H1 (cell line): ENCODE measurements at regions not wholly inside any gene's neighbourhood (a gene's known extent, or its start where the extent isn't known, plus 50 kb on each side); places are given as distances from the start of the nearest gene placed in this dataset.

Experiments used
- CTCF ChIA-PET: fragments of 300-600 bp; sonication (Branson Sonifier 250); formaldehyde crosslinking; loops from one replicate; lab custom pipeline; 2021; ENCODE audit not compliant: partially characterized antibody; lab: Charles Lee
- POLR2A ChIA-PET: fragments of 300-600 bp; sonication (Branson Sonifier 250); formaldehyde crosslinking; loops from one replicate; lab custom pipeline; 2021; ENCODE audit warnings: inconsistent platforms; ENCODE audit not compliant: partially characterized antibody; lab: Charles Lee
- DNase-seq, 2 experiments: peaks; one replicate each; pipeline versions ENCODE4 v3.0.0 to v3.0.0-alpha.2; 2010 to 2022; ENCODE audit warnings: low spot score in 2 of 2, low read depth in 1 of 2, mixed read lengths in 1 of 2
- FAIRE-seq: peaks from 2 replicates; lab custom pipeline; 2011; peaks lifted over from hg19 to GRCh38; lab: Jason Lieb, UNC
- H2AFZ ChIP-seq: 2 replicates; pipeline ENCODE4 v1.8.1; 2012; ENCODE audit warnings: low read length, inconsistent platforms
- H2AK5ac ChIP-seq: 2 replicates; pipeline ENCODE4 v1.6.1; 2013; ENCODE audit warnings: low read depth, low read length
- H2BK120ac ChIP-seq: replicated peaks from 2 replicates; pipeline ENCODE3; 2013; ENCODE audit warnings: low read depth, low read length, inconsistent platforms
- H2BK12ac ChIP-seq: 2 replicates; pipeline ENCODE4 v1.6.1; 2013; ENCODE audit warnings: low read depth, low read length
- H2BK15ac ChIP-seq: 2 replicates; pipeline ENCODE4 v1.6.1; 2013; ENCODE audit warnings: low read length
- H2BK20ac ChIP-seq: 2 replicates; pipeline ENCODE4 v1.6.1; 2013; ENCODE audit warnings: low read length
- H2BK5ac ChIP-seq: 2 replicates; pipeline ENCODE4 v1.6.1; 2013; ENCODE audit warnings: low read depth, low read length
- H3K14ac ChIP-seq: 2 replicates; pipeline ENCODE4 v1.6.1; 2013; ENCODE audit warnings: inconsistent platforms; ENCODE audit not compliant: insufficient read length
- H3K18ac ChIP-seq: 2 replicates; pipeline ENCODE4 v1.6.1; 2013; ENCODE audit warnings: low read length; ENCODE audit errors: extremely low read depth
- H3K23ac ChIP-seq: 2 replicates; pipeline ENCODE4 v1.6.1; 2013; ENCODE audit warnings: inconsistent platforms; ENCODE audit not compliant: insufficient read length
- H3K23me2 ChIP-seq: 2 replicates; pipeline ENCODE4 v1.6.1; 2013; ENCODE audit warnings: low read depth, low read length
- H3K27ac ChIP-seq: 2 replicates; pipeline ENCODE4 v1.6.1; 2011; ENCODE audit warnings: low read depth, low read length, inconsistent platforms
- H3K27me3 ChIP-seq, 4 experiments: replicated peaks in 1 of 4; 1 replicate in 1 of 4; 2 replicates in 3 of 4; pipeline versions ENCODE4 v1.6.1 to v1.8.1; 2011 to 2013; ENCODE audit warnings: low read length in 3 of 4, mild to moderate bottlenecking in 3 of 4, inconsistent platforms in 2 of 4, mixed read lengths in 2 of 4, moderate library complexity in 1 of 4; ENCODE audit not compliant: control insufficient read depth in 3 of 4, insufficient read depth in 3 of 4; ENCODE audit errors: extremely low read depth in 1 of 4
- H3K36me3 ChIP-seq, 4 experiments: 2 replicates each; pipeline versions ENCODE4 v1.6.1 to v1.8.1; 2011 to 2013; ENCODE audit warnings: mild to moderate bottlenecking in 4 of 4, low read length in 3 of 4, moderate library complexity in 2 of 4, control low read depth in 1 of 4, inconsistent platforms in 1 of 4; ENCODE audit not compliant: insufficient read depth in 4 of 4, control insufficient read depth in 2 of 4
- H3K4ac ChIP-seq: replicated peaks from 2 replicates; pipeline ENCODE3; 2013; ENCODE audit warnings: low read length, low read depth, mixed read lengths, inconsistent platforms; ENCODE audit not compliant: insufficient read length
- H3K4me1 ChIP-seq, 4 experiments: replicated peaks in 1 of 4; 1 replicate in 1 of 4; 2 replicates in 3 of 4; pipeline versions ENCODE4 v1.6.1 to v1.8.1; 2011 to 2013; ENCODE audit warnings: low read length in 3 of 4, inconsistent platforms in 2 of 4, mixed read lengths in 1 of 4; ENCODE audit not compliant: insufficient read depth in 4 of 4, control insufficient read depth in 3 of 4
- H3K4me2 ChIP-seq, 2 experiments: 2 replicates each; pipeline versions ENCODE4 v1.6.1 to v1.8.1; 2011 to 2013; ENCODE audit warnings: low read depth in 2 of 2, low read length in 2 of 2, control low read depth in 1 of 2, inconsistent platforms in 1 of 2, mild to moderate bottlenecking in 1 of 2; ENCODE audit not compliant: insufficient read depth in 1 of 2
- H3K4me3 ChIP-seq, 4 experiments: fragments of 200-600, 300-600 bp in 1 of 4; sonication (generic), shearing (Covaris generic), sonication (Bioruptor Twin) in 1 of 4; 2 replicates each; pipeline versions ENCODE4 v1.5.1 to v1.8.1; 2011 to 2016; ENCODE audit warnings: low read length in 4 of 4, low read depth in 3 of 4, control low read depth in 2 of 4, inconsistent platforms in 2 of 4, mild to moderate bottlenecking in 2 of 4, mixed read lengths in 1 of 4, moderate library complexity in 1 of 4; ENCODE audit not compliant: insufficient read depth in 2 of 4; ENCODE audit errors: extremely low read depth in 1 of 4
- H3K56ac ChIP-seq: replicated peaks from 2 replicates; pipeline ENCODE3; 2013; ENCODE audit warnings: low read depth, mild to moderate bottlenecking, mixed read lengths, low read length, inconsistent platforms; ENCODE audit not compliant: insufficient read length
- H3K79me1 ChIP-seq: 2 replicates; pipeline ENCODE4 v1.6.1; 2013; ENCODE audit warnings: low read depth, low read length, control low read depth
- H3K79me2 ChIP-seq, 2 experiments: 2 replicates each; pipeline versions ENCODE4 v1.6.1 to v1.8.1; 2012 to 2013; ENCODE audit warnings: low read length in 2 of 2, mild to moderate bottlenecking in 2 of 2, inconsistent platforms in 1 of 2; ENCODE audit not compliant: insufficient read depth in 2 of 2, control insufficient read depth in 1 of 2
- H3K9ac ChIP-seq, 4 experiments: replicated peaks in 1 of 4; 1 replicate in 1 of 4; 2 replicates in 3 of 4; pipeline versions ENCODE4 v1.6.1 to v1.8.1; 2011 to 2013; ENCODE audit warnings: low read depth in 3 of 4, low read length in 3 of 4, control low read depth in 2 of 4, mild to moderate bottlenecking in 2 of 4, moderate library complexity in 2 of 4, inconsistent platforms in 1 of 4; ENCODE audit errors: extremely low read depth in 1 of 4
- H3K9me3 ChIP-seq, 2 experiments: 2 replicates each; pipeline versions ENCODE4 v1.6.1 to v1.8.1; 2012 to 2013; ENCODE audit warnings: mild to moderate bottlenecking in 2 of 2, moderate library complexity in 2 of 2, control low read depth in 1 of 2, inconsistent platforms in 1 of 2, low read depth in 1 of 2, low read length in 1 of 2, mixed read lengths in 1 of 2; ENCODE audit not compliant: insufficient read depth in 2 of 2
- H4K20me1 ChIP-seq, 2 experiments: replicated peaks in 1 of 2; 2 replicates each; pipeline versions ENCODE3 to v1.8.1; 2011 to 2013; ENCODE audit warnings: inconsistent platforms in 2 of 2, low read length in 2 of 2, mild to moderate bottlenecking in 1 of 2; ENCODE audit not compliant: insufficient read depth in 2 of 2, control insufficient read depth in 1 of 2
- H4K5ac ChIP-seq: 2 replicates; pipeline ENCODE4 v1.6.1; 2013; ENCODE audit warnings: low read length, low read depth, mixed read lengths, inconsistent platforms; ENCODE audit not compliant: insufficient read length
- H4K8ac ChIP-seq: 2 replicates; pipeline ENCODE4 v1.8.0; 2013; ENCODE audit warnings: mild to moderate bottlenecking, moderate library complexity, low read length, inconsistent platforms; ENCODE audit not compliant: insufficient read depth; ENCODE audit errors: extremely low read depth
- H4K91ac ChIP-seq: replicated peaks from 2 replicates; pipeline ENCODE3; 2013; ENCODE audit warnings: low read length, mixed read lengths, inconsistent platforms; ENCODE audit not compliant: insufficient read length
- SAP30 ChIP-seq: fragments of 300-600 bp; sonication (generic); IDR thresholded peaks from 2 replicates; pipeline ENCODE4 v1.7.1; 2012; ENCODE audit warnings: low read length, moderate library complexity, mild to moderate bottlenecking, inconsistent platforms; ENCODE audit not compliant: insufficient read depth, insufficient replicate concordance
- SP1 ChIP-seq: IDR thresholded peaks from 2 replicates; pipeline ENCODE4 v1.6.1; 2011; ENCODE audit warnings: low read depth, low read length
- SP2 ChIP-seq: IDR thresholded peaks from 2 replicates; pipeline ENCODE4 v1.6.1; 2012; ENCODE audit warnings: mild to moderate bottlenecking, low read length, inconsistent platforms
- TAF1 ChIP-seq: IDR thresholded peaks from 2 replicates; pipeline ENCODE4 v1.6.1; 2011; ENCODE audit warnings: mild to moderate bottlenecking, low read depth, low read length
- WGBS, 2 experiments: shearing (Covaris generic) in 1 of 2; methylation state at CpG; one replicate each; pipeline versions ENCODE4 v1.1.6 to v1.1.7; 2013 to 2015; ENCODE audit warnings: low lambda C conversion rate in 2 of 2, mixed read lengths in 2 of 2, inconsistent platforms in 1 of 2, low coverage in 1 of 2, missing lambda C conversion rate in 1 of 2; ENCODE audit not compliant: insufficient replicate concordance in 2 of 2, insufficient coverage in 1 of 2, insufficient read length in 1 of 2; ENCODE audit errors: extremely low coverage in 1 of 2, missing lambda C conversion rate in 1 of 2; 5-methylcytosine and 5-hydroxymethylcytosine counted together

DNA sequence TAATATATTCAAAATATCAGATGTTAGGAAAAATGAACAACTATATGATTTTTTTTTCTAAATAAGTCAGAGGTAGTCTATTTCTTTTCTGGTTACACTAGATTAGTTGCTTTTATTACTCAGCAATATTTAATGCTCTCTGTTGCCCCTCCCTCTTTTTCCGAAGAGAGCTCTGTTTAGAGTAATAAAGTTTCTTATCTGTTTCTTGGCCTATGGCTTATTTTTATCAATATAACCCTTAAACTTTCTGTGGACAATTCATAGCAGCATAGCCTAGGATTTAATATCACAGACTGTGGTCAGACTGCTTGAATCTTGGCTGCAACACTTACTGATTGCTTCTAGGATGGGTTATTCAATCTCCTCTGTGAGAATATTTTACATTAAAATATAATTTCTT is 2315.4 kb upstream of the AGA start:
- H4K20me1 ChIP-seq, result no peaks in the 10 kb centered on the region
- H3K36me3 ChIP-seq, result no peaks in the 10 kb centered on the region
- no peak for FAIRE-seq
- no peak for DNase-seq
- no peak overlapping the region for H2BK15ac ChIP-seq
- no peaks in the 10 kb centered on the region for H3K4me1 ChIP-seq
- H3K9ac ChIP-seq, result no peak overlapping the region
- 0 out of 4 replicates have a peak, but pooled peaks cover 0 to 2% of the 10 kb centered on the region in 2 experiments for H3K9me3 ChIP-seq
- H4K5ac ChIP-seq, result no peak overlapping the region
- H4K91ac ChIP-seq, result no peak overlapping the region
- no peaks in the 10 kb centered on the region for H3K27me3 ChIP-seq
- TF ChIP-seq TAF1, result no peak
- TF ChIP-seq SP1, result no peak
- no peak for TF ChIP-seq SAP30
- TF ChIP-seq SP2, result no peak
- no peak overlapping the region for H2BK120ac ChIP-seq
- no peaks in the 10 kb centered on the region for H3K79me2 ChIP-seq
- no peak overlapping the region for H3K27ac ChIP-seq
- H2BK20ac ChIP-seq, result no peak overlapping the region
- no peak overlapping the region for H4K8ac ChIP-seq
- H3K18ac ChIP-seq, result no peak overlapping the region
- WGBS, 2 experiments, result 93% methylated on average over 1 of the region's 1 CpG; no CpG with 5 or more reads in 1 of the 2 experiments
- no peak overlapping the region for H3K56ac ChIP-seq
- no peaks in the 10 kb centered on the region for H3K23me2 ChIP-seq
- no peaks in the 10 kb centered on the region for H3K79me1 ChIP-seq
- H2AFZ ChIP-seq, result no peak overlapping the region
- H3K23ac ChIP-seq, result no peak overlapping the region
- H3K4me2 ChIP-seq, result no peak overlapping the region
- no peak overlapping the region for H3K14ac ChIP-seq
- ChIA-PET CTCF (no interaction called here), POLR2A (no interaction called here)
- H3K4ac ChIP-seq, result no peak overlapping the region
- no peak overlapping the region for H2BK5ac ChIP-seq
- H2AK5ac ChIP-seq, result no peak overlapping the region
- H3K4me3 ChIP-seq, result no peak overlapping the region
- H2BK12ac ChIP-seq, result no peak overlapping the region
